BE2C (cell line): ENCODE measurements at regions not wholly inside any gene's neighbourhood (a gene's known extent, or its start where the extent isn't known, plus 50 kb on each side); places are given as distances from the start of the nearest gene placed in this dataset.

ENCODE experiments used
- DNase-seq: peaks from one replicate; pipeline ENCODE4 v3.0.0-alpha.2; 2020
- H3K27me3 ChIP-seq: fragments of 250-450 bp; sonication (Bioruptor Pico); 2 replicates; pipeline ENCODE4 v1.5.1; 2020; ENCODE audit warnings: mild to moderate bottlenecking
- H3K36me3 ChIP-seq: fragments of 250-450 bp; sonication (Bioruptor Pico); 2 replicates; pipeline ENCODE4 v1.5.1; 2020; ENCODE audit warnings: mild to moderate bottlenecking
- H3K4me1 ChIP-seq: fragments of 250-450 bp; sonication (Bioruptor Pico); 2 replicates; pipeline ENCODE4 v1.5.1; 2020
- H3K4me3 ChIP-seq: 2 replicates; pipeline ENCODE4 v1.5.1; 2011; ENCODE audit warnings: low read depth, low read length
- H3K9me3 ChIP-seq: fragments of 250-450 bp; sonication (Bioruptor Pico); 2 replicates; pipeline ENCODE4 v1.5.1; 2020
- TF ChIP-seq, protein P1 (sequence below): IDR thresholded peaks from 2 replicates; pipeline ENCODE4 v1.5.1; 2012; ENCODE audit warnings: mild to moderate bottlenecking, low read depth, low read length

DNA sequence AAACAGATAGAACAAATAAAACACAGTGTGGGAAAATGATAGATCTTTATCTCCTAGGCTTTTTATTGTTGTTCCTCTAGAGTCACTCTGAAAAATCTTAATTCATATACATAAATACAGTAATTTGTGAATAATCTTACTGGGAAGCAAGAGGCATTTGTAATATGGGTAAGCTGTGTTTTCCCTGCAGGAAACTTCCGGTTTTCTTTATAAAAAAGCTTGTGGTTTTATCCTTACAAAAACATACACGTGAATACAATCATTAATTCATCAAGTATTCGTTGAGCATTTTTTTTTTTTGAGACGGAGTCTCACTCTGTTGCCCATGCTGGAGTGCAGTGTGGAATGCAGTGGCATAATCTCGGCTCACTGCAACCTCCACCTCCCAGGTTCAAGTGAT is 1312.8 kb upstream of the ZEB2 start:
- DNase-seq, result no peak

DNA sequence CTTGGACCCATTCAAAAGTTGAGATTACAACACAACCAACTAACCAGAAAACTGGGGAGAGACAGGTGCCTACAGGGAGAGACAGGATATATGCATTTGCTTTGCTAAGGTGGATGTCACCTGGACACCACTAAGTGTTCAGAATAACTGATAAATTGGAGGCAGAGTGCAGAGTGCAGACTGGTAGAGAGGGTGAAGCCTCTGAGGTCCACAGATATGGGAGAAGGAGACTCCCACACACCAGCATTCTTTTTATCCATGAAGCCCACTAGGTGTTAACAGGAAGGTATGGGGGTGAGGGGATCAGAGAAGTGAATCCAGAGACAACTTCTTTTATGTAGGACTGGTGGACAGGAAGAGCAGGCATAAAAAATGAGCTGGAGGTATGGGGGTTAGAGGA is 1310.0 kb upstream of the ZEB2 start:
- TF ChIP-seq, protein P1, sequence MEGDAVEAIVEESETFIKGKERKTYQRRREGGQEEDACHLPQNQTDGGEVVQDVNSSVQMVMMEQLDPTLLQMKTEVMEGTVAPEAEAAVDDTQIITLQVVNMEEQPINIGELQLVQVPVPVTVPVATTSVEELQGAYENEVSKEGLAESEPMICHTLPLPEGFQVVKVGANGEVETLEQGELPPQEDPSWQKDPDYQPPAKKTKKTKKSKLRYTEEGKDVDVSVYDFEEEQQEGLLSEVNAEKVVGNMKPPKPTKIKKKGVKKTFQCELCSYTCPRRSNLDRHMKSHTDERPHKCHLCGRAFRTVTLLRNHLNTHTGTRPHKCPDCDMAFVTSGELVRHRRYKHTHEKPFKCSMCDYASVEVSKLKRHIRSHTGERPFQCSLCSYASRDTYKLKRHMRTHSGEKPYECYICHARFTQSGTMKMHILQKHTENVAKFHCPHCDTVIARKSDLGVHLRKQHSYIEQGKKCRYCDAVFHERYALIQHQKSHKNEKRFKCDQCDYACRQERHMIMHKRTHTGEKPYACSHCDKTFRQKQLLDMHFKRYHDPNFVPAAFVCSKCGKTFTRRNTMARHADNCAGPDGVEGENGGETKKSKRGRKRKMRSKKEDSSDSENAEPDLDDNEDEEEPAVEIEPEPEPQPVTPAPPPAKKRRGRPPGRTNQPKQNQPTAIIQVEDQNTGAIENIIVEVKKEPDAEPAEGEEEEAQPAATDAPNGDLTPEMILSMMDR, result no peak
- no peaks in the 10 kb centered on the region for H3K9me3 ChIP-seq
- H3K4me1 ChIP-seq, result no peaks in the 10 kb centered on the region
- no peak for DNase-seq
- H3K27me3 ChIP-seq, result no peaks in the 10 kb centered on the region
- H3K36me3 ChIP-seq, result no peaks in the 10 kb centered on the region
- H3K4me3 ChIP-seq, result no peak overlapping the region

More for the DNA sequence above, 1312.8 kb upstream of the ZEB2 start:
- H3K4me3 ChIP-seq, result no peak overlapping the region
- no peaks in the 10 kb centered on the region for H3K9me3 ChIP-seq
- TF ChIP-seq, protein P1, result no peak
- no peaks in the 10 kb centered on the region for H3K36me3 ChIP-seq
- no peaks in the 10 kb centered on the region for H3K4me1 ChIP-seq
- H3K27me3 ChIP-seq, result no peaks in the 10 kb centered on the region

DNA sequence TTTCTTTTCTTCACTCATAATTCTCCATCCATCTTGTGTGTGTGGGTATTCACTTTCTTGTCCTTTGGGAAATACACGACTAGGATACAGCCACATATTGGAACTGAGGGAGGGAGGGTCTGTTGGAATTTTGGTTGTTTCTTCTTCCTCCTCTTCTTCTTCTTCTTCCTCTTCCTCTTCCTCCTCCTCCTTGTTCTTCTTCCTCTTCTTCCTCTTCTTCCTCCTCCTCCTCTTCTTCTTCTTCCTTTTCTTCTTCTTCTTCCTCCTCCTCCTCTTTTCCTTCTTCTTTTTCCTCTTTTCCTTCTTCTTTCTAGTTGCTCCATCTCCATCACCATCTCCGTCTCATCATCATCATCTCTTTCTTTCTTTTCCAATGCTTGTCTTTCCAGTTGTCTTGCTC is 1307.3 kb upstream of the ZEB2 start:
- Histone ChIP-seq H3K4me3 (no peak overlapping the region), H3K36me3 (no peaks in the 10 kb centered on the region), H3K9me3 (no peaks in the 10 kb centered on the region), H3K4me1 (no peaks in the 10 kb centered on the region), H3K27me3 (no peaks in the 10 kb centered on the region)
- DNase-seq, result no peak
- TF ChIP-seq, protein P1, result no peak

DNA sequence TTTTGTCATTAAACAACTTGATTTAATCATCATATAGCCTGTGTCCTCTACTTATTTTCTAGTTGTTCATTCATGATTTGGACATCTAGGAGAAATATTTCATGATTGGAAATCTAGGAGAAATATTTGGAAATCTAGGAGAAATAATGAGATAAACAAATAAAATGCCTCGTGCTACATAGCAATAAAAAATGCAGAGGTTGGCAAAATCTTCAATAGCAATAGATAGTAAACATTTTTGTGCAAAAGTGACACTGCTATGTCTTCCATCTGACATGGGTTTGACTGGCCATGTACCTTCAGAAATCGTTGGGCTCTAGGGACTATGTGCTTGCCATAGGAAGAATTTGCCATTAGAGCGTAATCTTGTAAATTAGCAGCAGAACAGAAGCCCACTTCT is 1304.5 kb upstream of the ZEB2 start:
- TF ChIP-seq, protein P1, result no peak
- no peak for DNase-seq
- no peaks in the 10 kb centered on the region for H3K4me1 ChIP-seq
- no peaks in the 10 kb centered on the region for H3K36me3 ChIP-seq
- no peaks in the 10 kb centered on the region for H3K27me3 ChIP-seq
- H3K4me3 ChIP-seq, result no peak overlapping the region
- H3K9me3 ChIP-seq, result no peaks in the 10 kb centered on the region

DNA sequence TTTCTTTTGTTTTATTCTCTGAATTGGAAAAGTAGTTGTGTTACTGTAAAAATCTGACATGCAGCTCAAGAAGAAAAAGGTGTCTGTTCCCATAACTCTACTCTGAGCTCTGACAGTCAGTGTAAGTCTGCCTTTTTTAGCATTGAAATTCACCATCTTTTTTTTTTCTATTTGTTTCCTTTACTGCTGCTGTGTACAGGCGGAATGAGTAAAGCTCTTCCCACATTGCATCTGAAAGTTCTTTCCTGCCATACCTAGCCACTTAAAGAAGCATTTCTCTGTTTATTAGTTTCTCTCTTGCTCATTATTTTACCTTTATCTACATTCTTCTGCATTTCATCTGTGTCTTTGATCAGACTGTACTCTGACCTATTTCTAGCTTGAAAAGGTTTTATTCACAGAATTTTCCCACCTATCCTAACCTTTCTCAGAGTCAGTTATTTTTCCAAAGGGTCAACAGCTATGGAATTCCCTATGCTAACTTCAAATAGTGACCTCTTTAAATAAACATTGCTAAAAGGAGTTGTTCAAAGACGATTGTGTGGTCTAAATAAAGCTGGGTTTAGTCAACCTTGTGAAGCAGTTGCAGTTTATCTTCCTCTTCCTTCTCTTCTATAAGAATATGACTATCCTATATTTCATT is 1303.1 kb upstream of the ZEB2 start:
- Histone ChIP-seq H3K4me1 (no peaks in the 10 kb centered on the region), H3K36me3 (no peaks in the 10 kb centered on the region), H3K9me3 (no peaks in the 10 kb centered on the region), H3K4me3 (no peak overlapping the region), H3K27me3 (no peaks in the 10 kb centered on the region)
- DNase-seq, result no peak
- TF ChIP-seq, protein P1, result no peak

DNA sequence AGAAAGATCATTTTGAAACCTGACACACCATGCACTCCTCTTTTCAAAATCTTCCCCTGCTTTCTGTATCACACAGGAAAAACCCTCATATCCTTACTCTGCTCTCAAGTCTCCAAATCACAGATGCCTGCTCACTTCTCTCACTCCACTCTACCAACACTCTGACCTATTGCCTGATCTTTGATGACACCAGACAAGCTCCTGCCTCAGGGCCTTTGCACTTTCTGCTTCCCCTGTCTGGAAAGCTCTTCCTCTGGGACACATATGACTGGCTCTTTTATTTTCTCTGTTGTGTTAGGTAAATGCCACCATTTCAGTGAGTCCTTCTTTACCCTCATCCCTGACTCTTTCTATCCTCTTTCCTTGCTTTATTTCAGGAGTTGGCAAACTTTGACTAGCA is 1300.7 kb upstream of the ZEB2 start:
- H3K36me3 ChIP-seq, result no peaks in the 10 kb centered on the region
- H3K4me1 ChIP-seq, result no peaks in the 10 kb centered on the region
- DNase-seq, result no peak
- TF ChIP-seq, protein P1, result no peak
- no peaks in the 10 kb centered on the region for H3K27me3 ChIP-seq
- H3K4me3 ChIP-seq, result no peak overlapping the region
- H3K9me3 ChIP-seq, result no peaks in the 10 kb centered on the region
